ENCODE measurements at regions not wholly inside any gene's neighbourhood (a gene's known extent, or its start where the extent isn't known, plus 50 kb on each side); places are given as distances from the start of the nearest gene placed in this dataset.

GRCh38 chr22:47927648-47928210 lies 1165.3 kb downstream of the TBC1D22A start:
- no peak overlapping the region for H3K18ac ChIP-seq (ENCODE audit: low read depth, low read length)
- no peak for DNase-seq
- no peak overlapping the region for H2AFZ ChIP-seq (replicated peaks; ENCODE audit: low read length, poor library complexity)
- H2AK5ac ChIP-seq (ENCODE audit: low read depth, low read length) = no peak overlapping the region
- no peak for TF ChIP-seq MXI1 (IDR thresholded peaks at IDR 0.05; ENCODE audit: borderline replicate concordance, low read depth, low read length)
- no peak for TF ChIP-seq MAFK (IDR thresholded peaks at IDR 0.05; ENCODE audit: low read depth, low read length)
- no peak for TF ChIP-seq MAZ (IDR thresholded peaks at IDR 0.05; ENCODE audit: borderline replicate concordance, low read depth, low read length)
- no peak for TF ChIP-seq RCOR1 (IDR thresholded peaks at IDR 0.05; ENCODE audit: insufficient replicate concordance, low read length)
- TF ChIP-seq USF2 (IDR thresholded peaks at IDR 0.05; ENCODE audit: low read depth, low read length) = no peak
- TF ChIP-seq RAD21 (IDR thresholded peaks at IDR 0.05; ENCODE audit: low read length) = no peak
- TF ChIP-seq POLR2A (IDR thresholded peaks at IDR 0.05; ENCODE audit: low read depth, low read length) = no peak
- no peak for TF ChIP-seq CTCF (conservative IDR thresholded peaks at IDR 0.05; ENCODE audit: low read depth, low read length)
- no peak for TF ChIP-seq RFX5 (IDR thresholded peaks at IDR 0.05; ENCODE audit: low read depth, low read length)
- TF ChIP-seq CHD1 (IDR thresholded peaks at IDR 0.05; ENCODE audit: low read depth, low read length) = no peak
- no peak for TF ChIP-seq ELK1 (IDR thresholded peaks at IDR 0.05; ENCODE audit: borderline replicate concordance, low read depth, low read length)
- TF ChIP-seq CEBPB (IDR thresholded peaks at IDR 0.05; ENCODE audit: low read depth, low read length) = no peak
- H4K8ac ChIP-seq (ENCODE audit: low read depth in 2 of 2, low read length in 2 of 2) = no peak overlapping the region
- no peak overlapping the region for H2BK20ac ChIP-seq (ENCODE audit: low read depth, low read length)
- H2BK15ac ChIP-seq (ENCODE audit: low read depth, low read length) = no peak overlapping the region
- no peak overlapping the region for H3K4me3 ChIP-seq (ENCODE audit: insufficient read depth, low read depth, low read length)
- no peaks in the 10 kb centered on the region for H3K9me1 ChIP-seq (ENCODE audit: insufficient read depth, low read length)
- no peaks in the 10 kb centered on the region for H4K20me1 ChIP-seq (ENCODE audit: insufficient read depth, low read length)
- no peak overlapping the region for H3K4me2 ChIP-seq (ENCODE audit: low read depth, low read length)
- ChIA-PET POLR2A (ENCODE audit: unreplicated experiment) (no interaction called here), CTCF (no interaction called here)
- no peak overlapping the region for H3K23ac ChIP-seq (ENCODE audit: low read depth, low read length)
- H2BK120ac ChIP-seq (ENCODE audit: low read depth, low read length) = no peak overlapping the region
- no peak overlapping the region for H3K4ac ChIP-seq (ENCODE audit: low read depth, low read length)
- no peaks in the 10 kb centered on the region for H3K79me1 ChIP-seq (ENCODE audit: low read depth in 1 of 2, low read length in 2 of 2)
- H3K27me3 ChIP-seq (ENCODE audit: control insufficient read depth, insufficient read depth, low read length) = no peaks in the 10 kb centered on the region
- H2AK9ac ChIP-seq (replicated peaks; ENCODE audit: low read depth, low read length, poor library complexity) = no peak overlapping the region
- in situ Hi-C loops (cut with MboI; ENCODE audit: low sequenced_read_pairs) = no loop called here
- H2BK5ac ChIP-seq (ENCODE audit: low read depth, low read length, poor library complexity, severe bottlenecking) = no peak overlapping the region
- 91% methylated on average over 9 of the region's 21 CpGs; no CpG with 5 or more reads in 1 of the 2 experiments for WGBS, 2 experiments (ENCODE audit: extremely low coverage in 2 of 2, insufficient read length in 1 of 2)
- no peak for ATAC-seq (ENCODE audit: low read depth)
- no peak overlapping the region for H3K14ac ChIP-seq (replicated peaks; ENCODE audit: low read depth, low read length)
- dilution Hi-C loops (cut with HindIII; ENCODE audit: low sequenced_read_pairs, unreplicated experiment) = no loop called here
- no peak overlapping the region for H3K56ac ChIP-seq (ENCODE audit: extremely low read depth, insufficient read depth, low read length)
- no peak overlapping the region for H3K9ac ChIP-seq (ENCODE audit: low read depth, low read length)
- H4K5ac ChIP-seq (ENCODE audit: low read depth, low read length) = no peak overlapping the region
- H3K4me1 ChIP-seq (ENCODE audit: control insufficient read depth, insufficient read depth, low read length) = no peaks in the 10 kb centered on the region
- no peaks in the 10 kb centered on the region for H3K36me3 ChIP-seq (ENCODE audit: control insufficient read depth, insufficient read depth, low read length)
- no peak overlapping the region for H4K91ac ChIP-seq (ENCODE audit: insufficient read depth, low read depth, low read length)
- BruUV-seq (replicated peaks) = no TSS peak
- no peak overlapping the region for H3K27ac ChIP-seq (ENCODE audit: insufficient read depth, low read length)
- intact Hi-C loops (cut with micrococcal nuclease) = no loop called here
- peaks cover 43% of the 10 kb centered on the region for H3K9me3 ChIP-seq (ENCODE audit: control insufficient read depth, insufficient read depth, low read length)

All from IMR-90 (cell line).